ENCODE measurements at regions not wholly inside any gene's neighbourhood (a gene's known extent, or its start where the extent isn't known, plus 50 kb on each side); places are given as distances from the start of the nearest gene placed in this dataset.

DNA sequence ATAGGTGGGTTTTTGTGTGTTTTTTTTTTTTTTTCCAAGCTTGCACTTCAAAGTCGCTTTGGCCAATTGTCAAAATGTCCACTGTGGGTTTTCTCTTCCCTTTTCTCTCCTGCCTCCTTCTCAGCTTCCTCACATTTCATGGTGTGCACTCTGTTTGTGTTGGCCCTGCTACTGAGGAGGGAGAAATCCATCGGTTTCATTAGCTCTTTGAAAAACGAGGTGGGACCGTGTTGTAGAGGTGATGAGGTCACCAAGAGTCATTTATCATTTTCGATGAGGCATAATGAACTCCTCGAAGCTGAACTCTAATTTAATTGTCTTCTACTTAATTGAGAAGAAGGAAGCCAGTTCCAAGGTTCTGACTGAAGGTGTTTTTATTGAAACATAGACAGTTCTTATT, 174.4 kb upstream of the TOX3 start:
- TF ChIP-seq, protein P1, sequence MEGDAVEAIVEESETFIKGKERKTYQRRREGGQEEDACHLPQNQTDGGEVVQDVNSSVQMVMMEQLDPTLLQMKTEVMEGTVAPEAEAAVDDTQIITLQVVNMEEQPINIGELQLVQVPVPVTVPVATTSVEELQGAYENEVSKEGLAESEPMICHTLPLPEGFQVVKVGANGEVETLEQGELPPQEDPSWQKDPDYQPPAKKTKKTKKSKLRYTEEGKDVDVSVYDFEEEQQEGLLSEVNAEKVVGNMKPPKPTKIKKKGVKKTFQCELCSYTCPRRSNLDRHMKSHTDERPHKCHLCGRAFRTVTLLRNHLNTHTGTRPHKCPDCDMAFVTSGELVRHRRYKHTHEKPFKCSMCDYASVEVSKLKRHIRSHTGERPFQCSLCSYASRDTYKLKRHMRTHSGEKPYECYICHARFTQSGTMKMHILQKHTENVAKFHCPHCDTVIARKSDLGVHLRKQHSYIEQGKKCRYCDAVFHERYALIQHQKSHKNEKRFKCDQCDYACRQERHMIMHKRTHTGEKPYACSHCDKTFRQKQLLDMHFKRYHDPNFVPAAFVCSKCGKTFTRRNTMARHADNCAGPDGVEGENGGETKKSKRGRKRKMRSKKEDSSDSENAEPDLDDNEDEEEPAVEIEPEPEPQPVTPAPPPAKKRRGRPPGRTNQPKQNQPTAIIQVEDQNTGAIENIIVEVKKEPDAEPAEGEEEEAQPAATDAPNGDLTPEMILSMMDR (IDR thresholded peaks at IDR 0.05) = no peak
- TF ChIP-seq POLR2A (IDR thresholded peaks at IDR 0.05) = no peak
